ENCODE measurements at regions not wholly inside any gene's neighbourhood (a gene's known extent, or its start where the extent isn't known, plus 50 kb on each side); places are given as distances from the start of the nearest gene placed in this dataset.
"Not testable (repeated sequence)": the region's sequence is repeated elsewhere in the genome, so short reads cannot be mapped to it uniquely, and the experiment has no call there.

- DNase-seq (ENCODE audit: low spot score) = not testable (repeated sequence)
Observed at GRCh38 chr5:85657328-85657727, 960.4 kb upstream of the COX7C start.

GRCh38 chr5:85662969-85663707 is 954.6 kb upstream of the COX7C start:
- not testable (repeated sequence) for DNase-seq (ENCODE audit: low spot score)

DNA sequence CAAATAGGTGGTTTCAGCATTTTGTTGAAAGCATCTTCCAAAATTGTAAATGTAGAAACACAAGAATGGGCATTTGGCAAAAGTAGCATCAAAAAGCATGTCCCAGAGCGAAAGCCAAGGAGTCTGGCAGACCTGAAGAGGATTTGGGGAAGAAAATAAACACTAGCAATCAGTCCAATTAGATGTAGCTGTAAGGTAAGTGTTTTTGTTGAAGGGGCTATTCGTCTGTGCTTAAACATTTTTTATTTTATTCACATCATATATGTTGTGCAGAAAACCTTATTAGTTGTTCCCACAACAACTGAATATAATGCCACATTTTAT is 954.1 kb upstream of the COX7C start:
- DNase-seq (ENCODE audit: low spot score) = no peak

DNA sequence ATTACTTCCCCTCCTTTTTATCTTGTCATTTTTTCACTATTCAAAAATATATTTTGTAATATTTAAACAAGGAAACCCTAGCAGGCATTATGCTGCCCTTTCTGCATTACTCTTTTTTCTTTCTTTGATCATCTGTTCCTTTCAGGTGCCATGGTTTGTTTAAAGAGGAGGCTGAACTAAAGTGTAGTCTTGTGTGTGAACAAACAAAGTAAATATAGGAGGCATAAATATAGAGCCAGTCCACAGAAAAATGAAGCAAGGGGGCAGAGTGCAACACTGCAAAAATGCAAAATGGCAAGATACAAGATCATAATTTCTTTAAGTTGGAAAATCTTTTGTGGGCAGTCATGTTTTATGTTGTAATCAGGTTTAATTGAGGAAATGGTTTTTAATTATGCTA is 947.3 kb upstream of the COX7C start:
- no peak for DNase-seq (ENCODE audit: low spot score)

GRCh38 chr5:85671223-85671970 is 946.3 kb upstream of the COX7C start:
- no peak for DNase-seq (ENCODE audit: low spot score)

GRCh38 chr5:85681871-85682270 is 935.9 kb upstream of the COX7C start:
- DNase-seq (ENCODE audit: low spot score) = no peak

GRCh38 chr5:85684351-85684750 is 933.4 kb upstream of the COX7C start:
- DNase-seq (ENCODE audit: low spot score) = no peak

- DNase-seq (ENCODE audit: low spot score) = no peak
Observed at GRCh38 chr5:85703296-85703695, 914.4 kb upstream of the COX7C start.

GRCh38 chr5:85709728-85710127 is 908.0 kb upstream of the COX7C start:
- DNase-seq (ENCODE audit: low spot score) = no peak

- no peak for DNase-seq (ENCODE audit: low spot score)
Observed at GRCh38 chr5:85716344-85717202, 901.2 kb upstream of the COX7C start.

DNA sequence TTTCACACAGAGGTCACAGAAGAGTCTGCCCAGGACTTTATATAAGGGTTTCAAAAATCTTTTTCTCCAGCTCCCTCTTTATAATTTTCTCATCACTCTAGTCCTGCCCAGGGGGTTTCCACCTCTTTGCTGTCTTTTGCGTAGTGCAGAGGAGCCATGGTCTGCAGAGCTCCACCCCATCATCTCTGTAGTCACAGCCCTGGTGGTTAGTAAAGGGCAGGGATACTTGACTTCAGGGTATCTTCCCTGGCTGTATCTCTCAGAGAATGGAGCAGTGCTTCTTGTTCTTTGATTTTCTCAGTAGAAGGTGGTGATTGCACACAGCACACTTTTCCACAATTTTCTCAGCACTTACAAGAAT is 900.6 kb upstream of the COX7C start:
- no peak for DNase-seq (ENCODE audit: low spot score)

DNA sequence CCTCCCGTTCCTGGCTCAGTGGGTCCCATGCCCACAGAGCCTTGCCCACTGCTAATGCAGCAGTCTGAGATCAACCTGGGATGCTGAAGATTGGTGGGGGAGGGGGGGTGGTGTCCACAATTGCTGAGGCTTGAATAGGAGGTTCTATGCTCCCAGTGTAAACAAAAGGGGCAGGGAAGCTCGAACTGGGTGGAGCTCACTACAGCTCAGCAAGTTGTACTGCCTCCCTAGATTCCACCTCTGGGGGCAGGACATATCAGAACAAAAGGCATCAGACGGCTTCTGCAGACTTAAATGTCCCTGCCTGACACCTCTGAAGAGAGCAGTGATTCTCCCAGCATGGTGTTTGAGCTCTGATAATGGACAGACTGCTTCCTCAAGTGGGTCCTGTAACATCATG is 885.6 kb upstream of the COX7C start:
- DNase-seq (ENCODE audit: low spot score) = no peak

DNA sequence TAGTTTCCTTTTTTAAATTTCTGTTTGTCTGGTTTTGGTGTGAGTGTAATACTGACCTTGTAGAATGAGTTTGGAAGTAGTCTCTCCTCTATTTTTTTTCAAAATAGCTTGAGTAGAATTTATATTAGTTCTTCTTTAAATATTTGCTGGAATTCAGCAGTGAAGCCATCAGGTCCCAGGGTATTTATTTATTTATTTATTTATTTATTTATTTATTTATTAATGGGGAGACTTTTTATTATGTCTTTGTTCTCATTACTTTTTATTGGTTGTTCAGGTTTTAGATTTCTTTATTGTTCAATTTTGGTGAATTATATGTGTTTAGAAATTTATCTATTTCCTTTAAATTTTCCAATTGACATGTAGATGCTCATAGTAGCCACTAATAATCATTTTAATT is 875.8 kb upstream of the COX7C start:
- DNase-seq (ENCODE audit: low spot score) = no peak

DNA sequence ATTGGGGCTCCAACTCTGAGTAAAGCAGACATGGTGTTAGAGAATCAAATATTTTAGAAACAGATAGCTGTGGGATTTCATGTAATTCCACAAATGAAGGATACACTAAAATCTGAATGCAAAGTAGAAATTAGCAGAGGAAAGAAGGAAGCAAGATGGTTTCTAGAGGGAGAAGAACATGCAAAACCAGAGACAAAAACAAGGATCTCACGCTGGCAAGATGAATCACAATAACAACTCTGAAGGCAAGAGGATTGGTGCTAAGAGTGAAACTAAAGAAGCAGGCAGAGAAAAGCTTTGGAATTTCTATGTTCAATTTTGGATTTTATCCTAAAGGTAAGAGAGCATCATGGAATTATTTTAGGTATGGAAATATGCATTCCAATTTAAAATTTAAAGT is 857.2 kb upstream of the COX7C start:
- no peak for DNase-seq (ENCODE audit: low spot score)

DNA sequence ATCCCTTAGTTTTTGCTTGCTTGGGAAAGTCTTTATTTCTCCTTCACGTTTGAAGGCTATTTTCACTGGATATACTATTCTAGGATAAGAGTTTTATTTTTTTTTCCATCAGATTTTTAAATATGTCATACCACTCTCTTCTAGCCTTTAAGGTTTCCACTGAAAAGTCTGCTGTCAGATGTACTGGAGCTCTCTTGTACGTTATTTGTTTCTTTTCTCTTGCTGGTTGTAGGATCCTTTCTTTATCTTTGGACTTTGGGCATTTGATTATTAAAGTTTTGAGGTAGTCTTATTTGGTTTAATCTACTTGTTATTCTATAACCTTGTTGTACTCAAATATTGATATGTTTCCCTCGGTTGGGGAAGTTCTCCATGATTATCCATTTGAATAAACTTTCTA is 848.4 kb upstream of the COX7C start:
- no peak for DNase-seq (ENCODE audit: low spot score)

- no peak for DNase-seq (ENCODE audit: low spot score)
Observed at GRCh38 chr5:85784746-85785145, 833.0 kb upstream of the COX7C start.

GRCh38 chr5:85813146-85813545 is 804.6 kb upstream of the COX7C start:
- peak; percentile 3 for DNase-seq (ENCODE audit: low spot score)

DNA sequence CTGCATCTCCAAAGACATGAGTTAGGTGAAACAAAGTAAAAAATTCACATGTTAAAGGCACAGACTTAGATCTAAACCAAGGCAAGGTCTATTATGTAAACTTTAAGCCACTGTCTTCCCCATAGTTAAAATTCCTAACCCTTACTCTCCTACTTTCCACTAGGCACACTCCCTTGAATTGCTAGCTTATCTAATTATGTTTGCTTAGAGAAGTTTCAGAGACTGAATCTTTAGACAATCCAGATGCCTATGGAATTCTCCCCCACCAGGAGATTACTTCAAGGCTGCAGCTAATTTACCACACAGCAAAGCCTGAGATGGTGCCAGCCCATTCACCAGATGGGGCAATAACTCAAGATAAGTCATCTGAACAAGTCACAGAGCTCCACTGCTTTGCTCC is 803.1 kb upstream of the COX7C start:
- no peak for DNase-seq (ENCODE audit: low spot score)

DNA sequence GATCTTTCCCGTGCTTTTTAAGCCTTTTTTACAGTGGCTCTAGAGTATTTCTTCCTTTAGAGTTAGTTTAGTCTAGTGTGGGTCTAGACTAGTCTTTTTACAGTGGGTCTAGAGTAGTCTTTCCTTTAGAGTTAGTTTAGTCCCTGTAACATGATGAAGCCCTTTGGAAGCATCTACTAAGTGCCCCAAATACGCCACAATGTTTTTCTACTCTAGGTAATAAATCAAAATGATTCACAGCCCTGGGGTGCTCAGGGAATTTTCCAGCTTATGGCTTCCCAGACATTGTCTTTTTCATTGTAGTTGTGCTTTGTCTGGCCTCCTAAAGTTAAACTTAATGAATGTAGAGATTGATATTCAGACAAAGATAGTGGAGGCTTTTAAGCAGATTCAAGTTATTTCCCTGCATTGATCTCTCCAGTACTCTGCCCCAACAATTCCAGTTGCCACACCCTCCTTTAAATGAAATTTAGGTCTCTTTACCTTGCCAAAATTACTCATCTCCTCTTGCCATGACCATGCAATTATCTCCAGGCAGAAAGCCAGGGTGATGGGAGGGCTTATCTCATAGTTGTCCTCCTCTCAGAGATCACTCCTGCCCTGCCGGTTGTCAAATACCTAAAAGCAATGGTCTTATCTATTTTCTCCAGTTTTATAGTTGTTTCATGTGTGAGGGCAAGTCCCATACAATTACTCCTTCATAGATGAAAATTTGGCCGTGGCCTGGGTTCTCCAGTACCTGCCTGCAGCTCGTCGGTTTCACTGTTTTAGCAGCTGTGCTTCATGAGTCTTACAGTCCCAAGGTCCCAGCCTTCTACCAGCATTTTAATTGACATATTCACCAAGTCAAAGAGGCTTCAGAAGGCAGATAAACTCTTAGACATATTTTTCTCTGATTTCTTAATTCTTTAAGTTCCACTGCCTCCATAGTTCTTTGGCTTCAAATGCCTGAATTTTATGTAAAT is 794.0 kb upstream of the COX7C start:
- no peak for DNase-seq (ENCODE audit: low spot score)

DNA sequence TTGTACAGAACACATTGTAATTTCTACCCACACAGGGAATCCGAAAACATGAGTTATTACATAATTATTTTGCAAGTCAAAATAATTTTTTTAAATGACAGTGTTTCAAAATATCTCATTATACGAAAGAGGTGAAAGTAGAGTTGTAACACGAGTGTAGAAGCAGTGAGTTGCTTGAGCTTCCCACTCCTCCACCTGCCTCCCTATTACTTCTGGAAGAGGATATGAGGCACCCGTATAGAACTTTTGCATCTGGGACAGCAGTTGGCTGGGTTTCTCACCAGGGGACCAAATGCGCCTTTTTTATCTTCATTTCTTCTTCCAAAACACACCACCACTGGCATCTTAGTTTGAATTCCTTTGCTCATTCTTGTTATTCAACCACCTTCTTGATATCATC is 779.0 kb upstream of the COX7C start:
- no peak for DNase-seq (ENCODE audit: low spot score)

GRCh38 chr5:85841653-85842052 is 776.1 kb upstream of the COX7C start:
- no peak for DNase-seq (ENCODE audit: low spot score)

- no peak for DNase-seq (ENCODE audit: low spot score)
Observed at GRCh38 chr5:85843535-85843934, 774.2 kb upstream of the COX7C start.

Measured in RKO (cell line).